HFFc6 (cell line): ENCODE measurements at regions not wholly inside any gene's neighbourhood (a gene's known extent, or its start where the extent isn't known, plus 50 kb on each side); places are given as distances from the start of the nearest gene placed in this dataset.

Experiments
- DNase-seq: peaks from one replicate; pipeline ENCODE4 v3.0.0-alpha.2; 2018
- H3K27ac Mint-ChIP-seq: 2 replicates; pipeline ENCODE4 v1.8.0; 2020; ENCODE audit warnings: mild to moderate bottlenecking, mixed read lengths
- H3K27me3 Mint-ChIP-seq: 2 replicates; pipeline ENCODE4 v1.8.0; 2021; ENCODE audit warnings: mild to moderate bottlenecking, moderate library complexity, mixed read lengths; ENCODE audit not compliant: insufficient read depth
- H3K36me3 Mint-ChIP-seq: 2 replicates; pipeline ENCODE4 v1.8.0; 2021; ENCODE audit warnings: low read depth, mixed read lengths
- H3K4me1 Mint-ChIP-seq: 2 replicates; pipeline ENCODE4 v1.8.0; 2020; ENCODE audit warnings: low read depth, mixed read lengths
- H3K4me3 Mint-ChIP-seq: 2 replicates; pipeline ENCODE4 v1.8.0; 2020; ENCODE audit warnings: mild to moderate bottlenecking, moderate library complexity, mixed read lengths
- H3K9me3 Mint-ChIP-seq: 2 replicates; pipeline ENCODE4 v1.8.0; 2020; ENCODE audit warnings: mild to moderate bottlenecking, mixed read lengths
- TF ChIP-seq, protein P1 (sequence below): fragments of 200-600 bp; sonication (generic); IDR thresholded peaks from 2 replicates; pipeline ENCODE4 v1.5.0; 2021; ENCODE audit warnings: antibody characterized with exemption, mild to moderate bottlenecking

DNA sequence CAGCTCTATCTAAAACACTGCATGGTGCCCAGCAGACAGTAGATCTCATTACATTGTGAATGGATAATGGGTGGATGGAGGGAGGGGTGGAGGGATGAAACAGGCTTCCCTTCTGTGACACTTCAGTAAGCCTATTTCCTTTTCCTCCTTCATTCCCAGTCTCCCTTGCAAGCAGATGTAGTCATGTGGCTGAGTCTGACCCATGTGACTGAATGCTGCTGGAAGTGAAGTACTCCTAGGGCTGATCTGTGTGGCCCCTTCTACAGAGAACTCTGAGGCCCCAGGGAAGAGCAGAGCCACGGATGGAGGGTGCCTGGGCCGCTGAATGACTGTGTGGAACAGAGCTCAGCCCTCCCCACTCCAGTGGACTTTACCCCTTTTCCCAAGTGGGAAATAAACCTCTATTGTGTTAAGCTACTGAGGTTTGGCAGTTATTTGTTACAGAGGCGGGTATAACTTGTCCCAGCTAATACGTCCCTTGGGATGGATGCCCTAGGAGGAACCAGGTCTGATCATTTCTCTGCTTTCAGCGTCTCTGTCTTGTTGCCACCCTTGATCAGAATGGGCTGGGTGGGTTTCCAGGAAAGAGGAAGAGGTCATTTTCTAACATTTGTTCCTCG is 176.1 kb upstream of the MVB12B start:
- H3K27me3 Mint-ChIP-seq = peaks cover 34% of the 10 kb centered on the region
- H3K36me3 Mint-ChIP-seq = no peaks in the 10 kb centered on the region
- H3K4me3 Mint-ChIP-seq = no peak overlapping the region
- no peaks in the 10 kb centered on the region for H3K4me1 Mint-ChIP-seq
- H3K27ac Mint-ChIP-seq = no peak overlapping the region
- TF ChIP-seq, protein P1, sequence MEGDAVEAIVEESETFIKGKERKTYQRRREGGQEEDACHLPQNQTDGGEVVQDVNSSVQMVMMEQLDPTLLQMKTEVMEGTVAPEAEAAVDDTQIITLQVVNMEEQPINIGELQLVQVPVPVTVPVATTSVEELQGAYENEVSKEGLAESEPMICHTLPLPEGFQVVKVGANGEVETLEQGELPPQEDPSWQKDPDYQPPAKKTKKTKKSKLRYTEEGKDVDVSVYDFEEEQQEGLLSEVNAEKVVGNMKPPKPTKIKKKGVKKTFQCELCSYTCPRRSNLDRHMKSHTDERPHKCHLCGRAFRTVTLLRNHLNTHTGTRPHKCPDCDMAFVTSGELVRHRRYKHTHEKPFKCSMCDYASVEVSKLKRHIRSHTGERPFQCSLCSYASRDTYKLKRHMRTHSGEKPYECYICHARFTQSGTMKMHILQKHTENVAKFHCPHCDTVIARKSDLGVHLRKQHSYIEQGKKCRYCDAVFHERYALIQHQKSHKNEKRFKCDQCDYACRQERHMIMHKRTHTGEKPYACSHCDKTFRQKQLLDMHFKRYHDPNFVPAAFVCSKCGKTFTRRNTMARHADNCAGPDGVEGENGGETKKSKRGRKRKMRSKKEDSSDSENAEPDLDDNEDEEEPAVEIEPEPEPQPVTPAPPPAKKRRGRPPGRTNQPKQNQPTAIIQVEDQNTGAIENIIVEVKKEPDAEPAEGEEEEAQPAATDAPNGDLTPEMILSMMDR = no peak
- H3K9me3 Mint-ChIP-seq = no peaks in the 10 kb centered on the region
- no peak for DNase-seq

DNA sequence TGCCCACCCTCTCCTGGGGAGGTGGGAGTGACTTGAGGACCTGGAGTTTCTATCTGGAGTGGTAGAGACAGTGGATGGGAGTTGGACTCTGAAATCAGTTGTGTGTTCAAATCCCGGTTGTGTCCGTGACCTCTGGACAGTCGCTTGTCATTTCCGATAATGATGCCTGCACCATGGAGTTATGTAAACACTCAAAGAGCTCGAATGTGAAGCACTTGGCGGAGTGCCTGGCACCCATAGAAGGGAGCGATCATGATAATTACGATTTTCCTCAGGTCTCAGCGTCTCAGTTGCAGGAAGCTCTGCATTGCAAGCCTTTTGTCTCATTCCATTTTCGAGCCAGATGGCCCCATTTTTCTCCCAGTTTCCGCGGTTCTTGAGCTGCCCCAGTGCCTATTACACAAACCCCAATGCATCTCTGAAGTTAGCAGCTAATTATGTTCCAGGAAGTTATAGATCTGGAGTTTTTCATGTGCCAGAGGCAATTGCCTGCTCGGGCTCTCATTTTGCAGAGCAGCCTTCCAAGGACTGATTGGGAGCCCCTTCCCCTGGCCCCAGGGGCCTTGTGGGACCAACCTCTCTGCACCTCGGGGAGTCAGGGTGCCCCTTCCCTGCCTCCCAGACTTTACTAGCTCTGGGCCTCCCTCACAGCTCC is 175.5 kb upstream of the MVB12B start:
- no peak for DNase-seq
- Mint-ChIP-seq H3K36me3 (no peaks in the 10 kb centered on the region), H3K27me3 (peaks cover 33% of the 10 kb centered on the region), H3K4me3 (no peak overlapping the region), H3K27ac (no peak overlapping the region), H3K9me3 (no peaks in the 10 kb centered on the region), H3K4me1 (no peaks in the 10 kb centered on the region)
- TF ChIP-seq, protein P1 = no peak

DNA sequence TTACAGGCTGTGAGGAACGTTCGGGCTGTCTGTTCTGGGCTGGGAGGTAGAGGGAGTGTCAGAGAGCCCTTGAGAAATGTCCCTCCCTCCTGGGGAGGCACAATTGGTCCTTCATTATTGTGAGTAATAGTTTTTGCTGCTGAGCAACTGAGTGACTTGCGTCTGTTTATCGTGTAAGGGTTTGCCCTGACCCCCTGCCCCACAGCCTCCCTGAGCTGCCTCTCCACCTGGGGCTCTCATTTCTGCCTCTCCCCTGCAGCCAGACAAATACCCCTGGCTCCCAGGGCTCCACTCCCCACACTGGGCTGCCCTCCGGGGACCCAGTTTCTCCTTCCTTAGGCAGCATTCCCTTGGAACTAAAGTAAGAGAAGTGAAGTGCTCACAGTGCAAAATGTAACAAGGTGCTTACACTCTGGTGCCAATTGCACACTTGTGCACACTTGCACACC is 174.9 kb upstream of the MVB12B start:
- DNase-seq = no peak
- Mint-ChIP-seq H3K4me1 (no peaks in the 10 kb centered on the region), H3K27ac (no peak overlapping the region), H3K9me3 (no peaks in the 10 kb centered on the region), H3K36me3 (no peaks in the 10 kb centered on the region), H3K4me3 (no peak overlapping the region; the same call in 1 of the 2 replicates), H3K27me3 (peaks cover 28% of the 10 kb centered on the region)
- TF ChIP-seq, protein P1 = no peak

DNA sequence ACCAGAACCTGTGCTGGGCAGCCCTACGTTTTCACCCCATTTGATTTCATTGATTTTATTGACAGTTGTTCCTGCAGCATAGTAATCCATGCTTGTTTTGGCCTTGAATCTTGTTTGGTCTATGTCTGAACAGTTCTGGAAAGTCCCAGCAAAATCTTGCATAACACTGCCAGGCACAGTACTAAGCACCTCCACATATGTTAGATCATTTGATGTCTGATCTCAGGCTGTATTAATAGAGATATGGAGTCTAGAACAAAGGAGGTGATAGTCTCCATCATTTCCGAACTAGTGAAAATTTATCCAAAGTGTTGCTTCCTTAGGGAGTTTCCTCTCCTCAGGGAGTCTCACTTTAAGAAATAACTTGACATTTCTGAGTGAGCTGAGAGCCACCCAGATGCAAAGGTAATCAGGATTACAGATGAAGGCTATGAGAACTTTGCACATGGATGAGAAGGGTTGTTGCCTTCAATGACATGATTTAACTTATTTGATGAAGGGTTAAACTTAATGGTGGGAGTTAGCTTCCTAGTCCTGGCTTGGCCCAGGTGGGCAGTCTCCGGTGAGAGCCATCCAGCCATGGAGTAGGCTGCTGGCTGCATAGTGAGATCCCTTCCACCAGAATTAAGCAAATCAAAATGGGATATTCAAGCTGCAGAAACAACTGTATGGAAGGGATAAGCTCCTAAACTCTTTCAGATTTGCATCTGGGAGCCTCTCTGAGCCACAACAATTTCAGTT is 173.8 kb upstream of the MVB12B start:
- no peak for DNase-seq
- Mint-ChIP-seq H3K27ac (no peak overlapping the region), H3K4me3 (no peak overlapping the region), H3K4me1 (no peaks in the 10 kb centered on the region), H3K9me3 (no peaks in the 10 kb centered on the region), H3K36me3 (no peaks in the 10 kb centered on the region), H3K27me3 (peaks cover 22% of the 10 kb centered on the region)
- TF ChIP-seq, protein P1 = no peak

DNA sequence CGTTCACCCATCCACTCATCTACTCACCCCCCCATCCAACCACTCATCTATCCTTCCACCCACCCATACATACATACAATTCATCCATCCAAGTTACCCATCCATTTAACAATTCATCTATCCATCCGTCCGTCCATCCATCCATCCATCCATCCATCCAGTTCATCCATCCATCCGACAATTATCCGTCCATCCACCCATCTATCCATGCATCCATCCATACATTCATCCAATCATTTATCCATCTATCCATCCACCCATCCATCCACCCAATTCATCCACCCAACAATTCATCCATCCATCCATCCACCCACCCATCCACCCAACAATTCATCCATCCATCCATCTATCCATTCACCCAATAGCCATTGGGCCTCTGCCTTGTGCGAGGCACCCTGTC is 173.2 kb upstream of the MVB12B start:
- TF ChIP-seq, protein P1 = no peak
- Mint-ChIP-seq H3K9me3 (no peaks in the 10 kb centered on the region), H3K4me3 (no peak overlapping the region), H3K27ac (no peak overlapping the region), H3K27me3 (peaks cover 16% of the 10 kb centered on the region), H3K36me3 (no peaks in the 10 kb centered on the region), H3K4me1 (no peaks in the 10 kb centered on the region)
- no peak for DNase-seq
